ENCODE measurements at regions not wholly inside any gene's neighbourhood (a gene's known extent, or its start where the extent isn't known, plus 50 kb on each side); places are given as distances from the start of the nearest gene placed in this dataset.
"Not testable (repeated sequence)": the region's sequence is repeated elsewhere in the genome, so short reads cannot be mapped to it uniquely, and the experiment has no call there.

DNA sequence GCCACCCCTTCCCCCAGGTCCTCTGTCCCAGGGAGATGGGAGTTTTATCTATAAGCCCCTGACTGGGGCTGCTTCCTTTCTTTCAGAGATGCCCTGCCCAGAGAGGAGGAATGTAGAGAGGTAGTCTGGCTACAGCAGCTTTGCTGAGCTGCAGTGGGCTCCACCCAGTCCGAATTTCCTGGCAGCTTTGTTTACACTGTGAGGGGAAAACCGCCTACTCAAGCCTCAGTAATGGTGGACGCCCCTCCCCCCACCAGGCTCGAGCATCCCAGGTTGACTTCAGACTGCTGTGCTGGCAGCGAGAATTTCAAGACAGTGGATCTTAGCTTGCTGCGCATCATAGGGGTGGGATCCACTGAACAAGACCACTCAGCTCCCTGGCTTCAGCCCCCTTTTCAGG, 96.2 kb upstream of the C10orf90 start:
- TF ChIP-seq, protein P1, sequence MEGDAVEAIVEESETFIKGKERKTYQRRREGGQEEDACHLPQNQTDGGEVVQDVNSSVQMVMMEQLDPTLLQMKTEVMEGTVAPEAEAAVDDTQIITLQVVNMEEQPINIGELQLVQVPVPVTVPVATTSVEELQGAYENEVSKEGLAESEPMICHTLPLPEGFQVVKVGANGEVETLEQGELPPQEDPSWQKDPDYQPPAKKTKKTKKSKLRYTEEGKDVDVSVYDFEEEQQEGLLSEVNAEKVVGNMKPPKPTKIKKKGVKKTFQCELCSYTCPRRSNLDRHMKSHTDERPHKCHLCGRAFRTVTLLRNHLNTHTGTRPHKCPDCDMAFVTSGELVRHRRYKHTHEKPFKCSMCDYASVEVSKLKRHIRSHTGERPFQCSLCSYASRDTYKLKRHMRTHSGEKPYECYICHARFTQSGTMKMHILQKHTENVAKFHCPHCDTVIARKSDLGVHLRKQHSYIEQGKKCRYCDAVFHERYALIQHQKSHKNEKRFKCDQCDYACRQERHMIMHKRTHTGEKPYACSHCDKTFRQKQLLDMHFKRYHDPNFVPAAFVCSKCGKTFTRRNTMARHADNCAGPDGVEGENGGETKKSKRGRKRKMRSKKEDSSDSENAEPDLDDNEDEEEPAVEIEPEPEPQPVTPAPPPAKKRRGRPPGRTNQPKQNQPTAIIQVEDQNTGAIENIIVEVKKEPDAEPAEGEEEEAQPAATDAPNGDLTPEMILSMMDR (IDR thresholded peaks at IDR 0.05): not testable (repeated sequence)
- TF ChIP-seq SIN3A (IDR thresholded peaks at IDR 0.05; ENCODE audit: borderline replicate concordance, insufficient read depth, low read depth, low read length): not testable (repeated sequence)

Data from Panc1 (cell line).